Stimulated activated naive CD8-positive, alpha-beta T cell treated with anti-CD3 and anti-CD28 coated beads, Interleukin-15, amount 100 ng/mL, for 72 hours (primary cell): ENCODE measurements at regions not wholly inside any gene's neighbourhood (a gene's known extent, or its start where the extent isn't known, plus 50 kb on each side); places are given as distances from the start of the nearest gene placed in this dataset.

Experiments used
- ATAC-seq: fragments of 150-1000 bp; cut with Tn5 transposase; 2 replicates; pipeline ENCODE4 v1.10.0; 2021; ENCODE audit warnings: mild to moderate bottlenecking, moderate library complexity
- DNase-seq, 2 donors: peaks; one replicate each; pipeline ENCODE4 v3.0.0; 2021 to 2022
- H3K27ac Mint-ChIP-seq, 2 donors: one replicate each; pipeline ENCODE4 v1.8.0; 2022; ENCODE audit warnings: mild to moderate bottlenecking in 2 of 2, mixed read lengths in 2 of 2, moderate library complexity in 2 of 2
- H3K27me3 Mint-ChIP-seq: one replicate; pipeline ENCODE4 v1.8.0; 2022; ENCODE audit warnings: mixed read lengths
- H3K4me1 Mint-ChIP-seq: one replicate; pipeline ENCODE4 v1.8.0; 2022; ENCODE audit warnings: mild to moderate bottlenecking, mixed read lengths
- H3K4me3 Mint-ChIP-seq, 2 donors: one replicate each; pipeline ENCODE4 v1.8.0; 2022; ENCODE audit warnings: mild to moderate bottlenecking in 2 of 2, mixed read lengths in 2 of 2, moderate library complexity in 1 of 2
- H3K9me3 Mint-ChIP-seq, 2 donors: one replicate each; pipeline ENCODE4 v1.8.0; 2022; ENCODE audit warnings: mixed read lengths in 2 of 2

- ATAC-seq: no peak
- H3K27me3 Mint-ChIP-seq: no peaks in the 10 kb centered on the region
- no peak for DNase-seq
- no peak overlapping the region for H3K4me3 Mint-ChIP-seq
- no peaks in the 10 kb centered on the region for H3K4me1 Mint-ChIP-seq
- peaks cover 0 to 12% of the 10 kb centered on the region in 2 donors for H3K9me3 Mint-ChIP-seq
- no peak overlapping the region for H3K27ac Mint-ChIP-seq
Observed at GRCh38 chr12:38445040-38445439, 128.5 kb downstream of the ALG10B start.

- Mint-ChIP-seq H3K9me3 (peaks cover 0 to 7% of the 10 kb centered on the region in 2 donors), H3K4me3 (no peak overlapping the region), H3K27me3 (no peaks in the 10 kb centered on the region), H3K4me1 (no peaks in the 10 kb centered on the region), H3K27ac (no peak overlapping the region)
- ATAC-seq (no peak), DNase-seq (no peak)
Observed at GRCh38 chr12:38448991-38449390, 132.4 kb downstream of the ALG10B start.

- Mint-ChIP-seq H3K27me3 (no peaks in the 10 kb centered on the region), H3K27ac (no peak overlapping the region), H3K9me3 (peaks cover 8 to 17% of the 10 kb centered on the region in 2 donors), H3K4me1 (no peaks in the 10 kb centered on the region), H3K4me3 (no peak overlapping the region)
- no peak for ATAC-seq
- no peak for DNase-seq
Observed at GRCh38 chr12:38456537-38457120, 140.1 kb downstream of the ALG10B start.

GRCh38 chr12:38465020-38465419 lies 148.4 kb downstream of the ALG10B start:
- no peak overlapping the region for H3K27ac Mint-ChIP-seq
- DNase-seq (no peak), ATAC-seq (no peak)
- peaks cover 8 to 11% of the 10 kb centered on the region in 2 donors for H3K9me3 Mint-ChIP-seq
- H3K4me3 Mint-ChIP-seq: no peak overlapping the region
- H3K4me1 Mint-ChIP-seq: no peaks in the 10 kb centered on the region
- no peaks in the 10 kb centered on the region for H3K27me3 Mint-ChIP-seq

GRCh38 chr12:38469715-38470114 lies 153.1 kb downstream of the ALG10B start:
- Mint-ChIP-seq H3K9me3 (peaks cover 3 to 29% of the 10 kb centered on the region in 2 donors), H3K4me1 (no peaks in the 10 kb centered on the region), H3K27ac (no peak overlapping the region), H3K4me3 (no peak overlapping the region), H3K27me3 (no peaks in the 10 kb centered on the region)
- DNase-seq (no peak), ATAC-seq (no peak)

- no peak for DNase-seq
- H3K9me3 Mint-ChIP-seq: peaks cover 17 to 22% of the 10 kb centered on the region in 2 donors
- H3K27ac Mint-ChIP-seq: no peak overlapping the region
- no peak for ATAC-seq
- no peaks in the 10 kb centered on the region for H3K27me3 Mint-ChIP-seq
- no peak overlapping the region for H3K4me3 Mint-ChIP-seq
- no peaks in the 10 kb centered on the region for H3K4me1 Mint-ChIP-seq
Observed at GRCh38 chr12:38477340-38478090, 160.9 kb downstream of the ALG10B start.

GRCh38 chr12:38480594-38480993 lies 164.0 kb downstream of the ALG10B start:
- H3K27ac Mint-ChIP-seq: no peak overlapping the region

GRCh38 chr12:38484821-38485449 lies 168.4 kb downstream of the ALG10B start:
- Mint-ChIP-seq H3K9me3 (peaks cover 0 to 6% of the 10 kb centered on the region in 2 donors), H3K27me3 (no peaks in the 10 kb centered on the region), H3K27ac (no peak overlapping the region), H3K4me3 (no peak overlapping the region), H3K4me1 (no peaks in the 10 kb centered on the region)
- ATAC-seq (no peak), DNase-seq (no peak)

More at GRCh38 chr12:38480594-38480993, 164.0 kb downstream of the ALG10B start:
- Mint-ChIP-seq H3K4me1 (no peaks in the 10 kb centered on the region), H3K4me3 (no peak overlapping the region), H3K27me3 (no peaks in the 10 kb centered on the region), H3K9me3 (peaks cover 0 to 16% of the 10 kb centered on the region in 2 donors)
- DNase-seq (no peak), ATAC-seq (no peak)

- DNase-seq (no peak), ATAC-seq (no peak)
- Mint-ChIP-seq H3K4me3 (no peak overlapping the region), H3K9me3 (no peaks in the 10 kb centered on the region), H3K4me1 (no peaks in the 10 kb centered on the region), H3K27ac (no peak overlapping the region), H3K27me3 (no peaks in the 10 kb centered on the region)
Observed at GRCh38 chr12:38488866-38489265, 172.3 kb downstream of the ALG10B start.

- H3K4me1 Mint-ChIP-seq: no peaks in the 10 kb centered on the region
- ATAC-seq (no peak), DNase-seq (no peak)
- H3K4me3 Mint-ChIP-seq: no peak overlapping the region
- H3K9me3 Mint-ChIP-seq: no peaks in the 10 kb centered on the region
- no peak overlapping the region for H3K27ac Mint-ChIP-seq
- H3K27me3 Mint-ChIP-seq: no peaks in the 10 kb centered on the region
Observed at GRCh38 chr12:38490073-38490472, 173.5 kb downstream of the ALG10B start.

- Mint-ChIP-seq H3K4me1 (no peaks in the 10 kb centered on the region), H3K27me3 (no peaks in the 10 kb centered on the region), H3K27ac (no peak overlapping the region), H3K9me3 (no peaks in the 10 kb centered on the region), H3K4me3 (no peak overlapping the region)
- DNase-seq: no peak
- no peak for ATAC-seq
Observed at GRCh38 chr12:38490941-38491340, 174.4 kb downstream of the ALG10B start.

GRCh38 chr12:38501481-38501880 lies 184.9 kb downstream of the ALG10B start:
- Mint-ChIP-seq H3K9me3 (peaks cover 9 to 16% of the 10 kb centered on the region in 2 donors), H3K27me3 (no peaks in the 10 kb centered on the region), H3K4me1 (no peaks in the 10 kb centered on the region), H3K27ac (no peak overlapping the region), H3K4me3 (no peak overlapping the region)
- ATAC-seq: no peak
- no peak for DNase-seq

GRCh38 chr12:38501991-38502390 lies 185.4 kb downstream of the ALG10B start:
- H3K9me3 Mint-ChIP-seq: peaks cover 9 to 16% of the 10 kb centered on the region in 2 donors

GRCh38 chr12:38502415-38502814 lies 185.8 kb downstream of the ALG10B start:
- Mint-ChIP-seq H3K4me1 (no peaks in the 10 kb centered on the region), H3K9me3 (peaks cover 9 to 12% of the 10 kb centered on the region in 2 donors), H3K27ac (no peak overlapping the region), H3K4me3 (no peak overlapping the region), H3K27me3 (no peaks in the 10 kb centered on the region)
- DNase-seq (no peak), ATAC-seq (no peak)

More at GRCh38 chr12:38501991-38502390, 185.4 kb downstream of the ALG10B start:
- Mint-ChIP-seq H3K27me3 (no peaks in the 10 kb centered on the region), H3K4me3 (no peak overlapping the region), H3K4me1 (no peaks in the 10 kb centered on the region), H3K27ac (no peak overlapping the region)
- ATAC-seq (no peak), DNase-seq (no peak)

- Mint-ChIP-seq H3K4me3 (no peak overlapping the region), H3K9me3 (peaks cover 17 to 32% of the 10 kb centered on the region in 2 donors), H3K4me1 (no peaks in the 10 kb centered on the region), H3K27ac (no peak overlapping the region), H3K27me3 (no peaks in the 10 kb centered on the region)
- no peak for DNase-seq
- ATAC-seq: no peak
Observed at GRCh38 chr12:38507839-38508238, 191.3 kb downstream of the ALG10B start.

GRCh38 chr12:38508246-38508645 lies 191.7 kb downstream of the ALG10B start:
- no peak for ATAC-seq
- Mint-ChIP-seq H3K4me1 (no peaks in the 10 kb centered on the region), H3K9me3 (peaks cover 17 to 32% of the 10 kb centered on the region in 2 donors), H3K27me3 (no peaks in the 10 kb centered on the region), H3K4me3 (no peak overlapping the region), H3K27ac (no peak overlapping the region)
- no peak for DNase-seq
